ENCODE measurements at regions not wholly inside any gene's neighbourhood (a gene's known extent, or its start where the extent isn't known, plus 50 kb on each side); places are given as distances from the start of the nearest gene placed in this dataset.

DNA sequence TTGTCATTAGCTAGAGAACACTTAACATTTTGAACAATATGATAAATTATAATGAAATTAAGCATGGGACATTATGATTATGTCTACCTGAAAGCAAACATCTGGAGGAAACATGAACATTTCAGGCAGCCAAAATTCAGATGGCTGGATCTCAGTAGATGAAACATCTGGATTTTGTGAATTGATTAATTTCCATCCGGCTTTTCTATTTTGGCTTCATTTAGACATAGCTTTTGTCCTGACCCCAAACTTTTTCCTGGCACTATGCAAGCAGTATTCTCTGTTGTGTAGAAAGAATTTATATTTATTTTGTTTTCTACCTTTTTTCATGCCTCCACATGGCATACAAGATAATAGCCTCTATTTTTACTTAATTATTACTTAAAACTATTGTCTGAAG is 186.3 kb downstream of the OGFRL1 start:
- TF ChIP-seq CTCF (IDR thresholded peaks at IDR 0.05): no peak
- no peak overlapping the region for H3K4me3 ChIP-seq
- H3K27ac ChIP-seq: no peak overlapping the region
- H3K4me1 ChIP-seq: peaks cover 0 to 36% (median 7%) of the 10 kb centered on the region in 4 donors
- no peak for DNase-seq
- intact Hi-C loops (cut with DNase I; ENCODE audit: low total_unique reads): loop anchor here (5.0 kb wide), 1 partner anchor 53 kb away; no protein-coding TSS in a partner anchor
- no peaks in the 10 kb centered on the region for H3K9me3 ChIP-seq
- H3K36me3 ChIP-seq: no peaks in the 10 kb centered on the region
- no peaks in the 10 kb centered on the region for H3K27me3 ChIP-seq

- H3K4me3 ChIP-seq: no peak overlapping the region
- no peak for DNase-seq
- no peak overlapping the region for H3K27ac ChIP-seq
- no peaks in the 10 kb centered on the region for H3K36me3 ChIP-seq
- no peaks in the 10 kb centered on the region for H3K9me3 ChIP-seq
- H3K4me1 ChIP-seq: peaks cover 0 to 36% (median 7%) of the 10 kb centered on the region in 4 donors
- no peaks in the 10 kb centered on the region for H3K27me3 ChIP-seq
- no peak for TF ChIP-seq CTCF (IDR thresholded peaks at IDR 0.05)
- intact Hi-C loops (cut with DNase I; ENCODE audit: low total_unique reads): no loop called here
Observed at GRCh38 chr6:71476371-71476770, 187.8 kb downstream of the OGFRL1 start.

- intact Hi-C loops (cut with DNase I; ENCODE audit: low total_unique reads): no loop called here
- no peak for TF ChIP-seq CTCF (IDR thresholded peaks at IDR 0.05)
Observed at GRCh38 chr6:71476872-71477271, 188.3 kb downstream of the OGFRL1 start.

DNA sequence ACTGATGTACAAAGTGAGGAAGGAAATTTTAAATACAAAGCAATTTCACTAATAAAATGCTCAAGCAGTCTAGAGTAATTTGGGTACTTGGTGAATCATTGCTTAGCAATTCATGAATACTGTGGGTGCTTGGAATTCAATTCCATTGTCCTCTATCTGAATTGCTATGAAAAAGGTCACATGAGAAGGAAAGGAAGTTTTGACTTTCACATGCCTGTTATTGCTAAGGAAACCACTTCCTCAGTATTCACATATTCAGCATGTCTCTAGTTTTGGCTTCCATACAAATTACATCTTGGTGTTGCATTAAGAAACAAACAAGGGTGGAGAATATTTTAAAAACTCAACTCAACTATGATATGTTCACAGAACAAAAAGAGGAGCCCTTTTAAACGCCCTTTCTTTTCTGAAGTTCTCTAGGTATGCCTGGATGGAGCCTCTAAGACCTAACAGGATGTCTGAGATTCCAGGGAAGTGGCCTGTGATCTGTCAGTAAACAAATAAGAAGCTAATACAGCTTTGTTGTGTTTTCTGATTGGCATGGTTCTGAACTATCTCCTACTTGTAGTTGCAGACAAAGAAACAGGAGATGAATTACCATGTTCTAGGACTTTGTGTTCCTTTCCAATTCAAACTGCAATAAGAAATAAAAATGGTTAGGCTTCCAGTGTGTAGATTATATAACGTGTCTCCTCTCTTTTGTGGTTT is 190.4 kb downstream of the OGFRL1 start:
- DNase-seq: no peak
- intact Hi-C loops (cut with DNase I; ENCODE audit: low total_unique reads): no loop called here

More at GRCh38 chr6:71476872-71477271, 188.3 kb downstream of the OGFRL1 start:
- peaks cover 0 to 36% (median 7%) of the 10 kb centered on the region in 4 donors for H3K4me1 ChIP-seq
- H3K36me3 ChIP-seq: no peaks in the 10 kb centered on the region
- H3K9me3 ChIP-seq: no peaks in the 10 kb centered on the region
- no peak for DNase-seq
- peak overlapping the region in 1 of 2 donors; percentile 17 for H3K27ac ChIP-seq
- H3K4me3 ChIP-seq: no peak overlapping the region
- no peaks in the 10 kb centered on the region for H3K27me3 ChIP-seq

GRCh38 chr6:71480577-71480976 is 192.0 kb downstream of the OGFRL1 start:
- Histone ChIP-seq H3K27me3 (no peaks in the 10 kb centered on the region), H3K36me3 (no peaks in the 10 kb centered on the region), H3K9me3 (no peaks in the 10 kb centered on the region), H3K27ac (no peak overlapping the region), H3K4me3 (no peak overlapping the region), H3K4me1 (peaks cover 0 to 28% (median 7%) of the 10 kb centered on the region in 4 donors)
- DNase-seq: no peak
- intact Hi-C loops (cut with DNase I; ENCODE audit: low total_unique reads): no loop called here
- TF ChIP-seq CTCF (IDR thresholded peaks at IDR 0.05): no peak

More for the DNA sequence above, 190.4 kb downstream of the OGFRL1 start:
- TF ChIP-seq CTCF (IDR thresholded peaks at IDR 0.05): no peak
- no peaks in the 10 kb centered on the region for H3K27me3 ChIP-seq
- H3K27ac ChIP-seq: peak overlapping the region; percentile 58 to 61
- no peaks in the 10 kb centered on the region for H3K36me3 ChIP-seq
- H3K9me3 ChIP-seq: no peaks in the 10 kb centered on the region
- H3K4me3 ChIP-seq: no peak overlapping the region
- H3K4me1 ChIP-seq: peaks cover 0 to 31% (median 7%) of the 10 kb centered on the region in 4 donors

Data from tibial artery (tissue), 4 donors.